ENCODE measurements at regions not wholly inside any gene's neighbourhood (a gene's known extent, or its start where the extent isn't known, plus 50 kb on each side); places are given as distances from the start of the nearest gene placed in this dataset.
"Not testable (repeated sequence)": the region's sequence is repeated elsewhere in the genome, so short reads cannot be mapped to it uniquely, and the experiment has no call there.

GRCh38 chr5:106408141-106408540 lies 1262.6 kb downstream of the EFNA5 start:
- DNase-seq, result no peak

- DNase-seq, result no peak
These were observed 1269.2 kb downstream of the EFNA5 start for GRCh38 chr5:106401561-106401960.

- no peak for DNase-seq
These were observed 1271.3 kb downstream of the EFNA5 start for GRCh38 chr5:106399391-106399790.

- DNase-seq, result no peak
These were observed 1273.0 kb downstream of the EFNA5 start for GRCh38 chr5:106397700-106398099.

GRCh38 chr5:106393276-106393675 lies 1277.5 kb downstream of the EFNA5 start:
- DNase-seq, result no peak

- DNase-seq, result no peak
These were observed 1278.0 kb downstream of the EFNA5 start for GRCh38 chr5:106392766-106393165.

- not testable (repeated sequence) for DNase-seq
These were observed 1283.0 kb downstream of the EFNA5 start for GRCh38 chr5:106387767-106388166.

GRCh38 chr5:106386287-106386686 lies 1284.5 kb downstream of the EFNA5 start:
- DNase-seq, result no peak

- no peak for DNase-seq
These were observed 1290.0 kb downstream of the EFNA5 start for GRCh38 chr5:106380736-106381135.

- DNase-seq, result no peak
These were observed 1294.2 kb downstream of the EFNA5 start for GRCh38 chr5:106376522-106376921.

GRCh38 chr5:106374956-106375355 lies 1295.8 kb downstream of the EFNA5 start:
- DNase-seq, result no peak

GRCh38 chr5:106368021-106368420 lies 1302.7 kb downstream of the EFNA5 start:
- DNase-seq, result no peak

- DNase-seq, result no peak
These were observed 1303.5 kb downstream of the EFNA5 start for GRCh38 chr5:106367281-106367680.

GRCh38 chr5:106363578-106363977 lies 1307.2 kb downstream of the EFNA5 start:
- DNase-seq, result no peak

GRCh38 chr5:106361905-106362304 lies 1308.8 kb downstream of the EFNA5 start:
- no peak for DNase-seq

- DNase-seq, result no peak
These were observed 1339.3 kb downstream of the EFNA5 start for GRCh38 chr5:106331415-106331814.

GRCh38 chr5:106324356-106324755 lies 1346.4 kb downstream of the EFNA5 start:
- DNase-seq, result no peak

- DNase-seq, result no peak
These were observed 1349.5 kb downstream of the EFNA5 start for GRCh38 chr5:106321242-106321641.

- DNase-seq, result no peak
These were observed 1356.4 kb downstream of the EFNA5 start for GRCh38 chr5:106314221-106314824.

GRCh38 chr5:106312360-106312759 lies 1358.4 kb downstream of the EFNA5 start:
- no peak for DNase-seq

GRCh38 chr5:106311230-106311915 lies 1359.4 kb downstream of the EFNA5 start:
- no peak for DNase-seq

- DNase-seq, result no peak
These were observed 1363.5 kb downstream of the EFNA5 start for GRCh38 chr5:106307265-106307664.

- DNase-seq, result no peak
These were observed 1364.3 kb downstream of the EFNA5 start for GRCh38 chr5:106306313-106307028.

- no peak for DNase-seq
These were observed 1366.8 kb downstream of the EFNA5 start for GRCh38 chr5:106303911-106304310.

All from NCI-H187 treated with DMSO at 0.1 percent for 48 hours (cell line).